GM10248 (cell line): ENCODE measurements at regions not wholly inside any gene's neighbourhood (a gene's known extent, or its start where the extent isn't known, plus 50 kb on each side); places are given as distances from the start of the nearest gene placed in this dataset.

Experiments used
- CTCF ChIA-PET: fragments of 300-600 bp; sonication (Branson Sonifier 250); formaldehyde crosslinking; extraction: SDS; loops from one replicate; lab custom pipeline; 2021; ENCODE audit warnings: antibody characterized with exemption; lab: Yijun Ruan, JAX
- POLR2A ChIA-PET: fragments of 350-650 bp; sonication (Branson Sonifier 250); formaldehyde crosslinking; extraction: SDS; loops from one replicate; lab custom pipeline; 2020; ENCODE audit warnings: antibody characterized with exemption; lab: Yijun Ruan, JAX
- DNase-seq: peaks from one replicate; pipeline ENCODE4 v3.0.0; 2012; ENCODE audit errors: extremely low spot score
- CTCF ChIP-seq: IDR thresholded peaks from 2 replicates; pipeline ENCODE4 v1.5.1; 2012; ENCODE audit warnings: mild to moderate bottlenecking, low read depth; ENCODE audit errors: extremely low read depth, missing control alignments, control extremely low read depth

GRCh38 chr21:37994211-37994610 lies 78.0 kb upstream of the KCNJ6 start:
- no peak for TF ChIP-seq CTCF

DNA sequence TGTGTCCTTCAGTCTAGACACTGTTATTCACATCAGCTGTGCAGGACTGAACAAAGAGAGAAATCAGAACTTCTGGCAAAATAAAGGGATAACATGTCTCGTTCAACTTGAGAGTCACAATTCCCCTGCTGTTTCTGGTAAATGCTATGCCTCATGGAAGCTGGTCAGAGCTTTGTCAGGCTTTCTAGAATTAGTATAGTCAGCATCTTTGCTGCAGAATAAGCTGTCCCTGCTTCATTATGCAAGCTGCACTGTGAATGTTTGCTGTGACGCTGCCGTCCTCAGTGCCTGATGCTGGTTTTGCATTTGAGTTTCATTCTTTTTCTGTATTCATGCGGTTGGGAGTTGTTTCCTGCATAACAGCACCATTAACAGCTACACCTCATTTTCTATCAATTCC lies 96.4 kb upstream of the KCNJ6 start:
- ChIA-PET CTCF (no interaction called here), POLR2A (no interaction called here)
- no peak for TF ChIP-seq CTCF
- DNase-seq: no peak

More at GRCh38 chr21:37994211-37994610, 78.0 kb upstream of the KCNJ6 start:
- DNase-seq: no peak
- POLR2A ChIA-PET: no interaction called here
- CTCF ChIA-PET: no interaction called here

DNA sequence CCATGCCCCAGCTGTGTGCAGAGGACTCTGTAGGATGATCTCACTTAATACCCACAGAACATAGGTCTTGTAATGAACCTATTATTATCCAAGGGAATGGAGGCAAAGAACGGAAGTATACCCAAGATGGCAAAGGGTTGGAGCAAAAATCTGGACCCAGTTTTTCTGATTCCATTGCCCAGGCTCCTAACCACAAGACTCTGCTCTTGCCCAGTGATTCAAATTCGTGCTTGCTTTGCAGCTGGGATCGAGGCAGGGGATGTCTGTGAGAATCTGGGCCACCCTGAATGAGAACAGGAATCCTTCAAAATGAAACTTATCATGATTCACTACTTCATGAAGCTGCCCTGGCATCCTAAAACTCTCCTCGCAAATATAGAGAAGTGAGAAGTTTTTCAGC lies 97.5 kb upstream of the KCNJ6 start:
- CTCF ChIA-PET: no interaction called here
- no peak for TF ChIP-seq CTCF
- POLR2A ChIA-PET: no interaction called here
- no peak for DNase-seq

GRCh38 chr21:38014298-38014697 lies 98.0 kb upstream of the KCNJ6 start:
- ChIA-PET POLR2A (no interaction called here), CTCF (no interaction called here)
- DNase-seq: no peak
- TF ChIP-seq CTCF: no peak

- POLR2A ChIA-PET: no interaction called here
- DNase-seq: no peak
- TF ChIP-seq CTCF: no peak
- CTCF ChIA-PET: no interaction called here
Observed at GRCh38 chr21:38027901-38028498, 111.7 kb upstream of the KCNJ6 start.

DNA sequence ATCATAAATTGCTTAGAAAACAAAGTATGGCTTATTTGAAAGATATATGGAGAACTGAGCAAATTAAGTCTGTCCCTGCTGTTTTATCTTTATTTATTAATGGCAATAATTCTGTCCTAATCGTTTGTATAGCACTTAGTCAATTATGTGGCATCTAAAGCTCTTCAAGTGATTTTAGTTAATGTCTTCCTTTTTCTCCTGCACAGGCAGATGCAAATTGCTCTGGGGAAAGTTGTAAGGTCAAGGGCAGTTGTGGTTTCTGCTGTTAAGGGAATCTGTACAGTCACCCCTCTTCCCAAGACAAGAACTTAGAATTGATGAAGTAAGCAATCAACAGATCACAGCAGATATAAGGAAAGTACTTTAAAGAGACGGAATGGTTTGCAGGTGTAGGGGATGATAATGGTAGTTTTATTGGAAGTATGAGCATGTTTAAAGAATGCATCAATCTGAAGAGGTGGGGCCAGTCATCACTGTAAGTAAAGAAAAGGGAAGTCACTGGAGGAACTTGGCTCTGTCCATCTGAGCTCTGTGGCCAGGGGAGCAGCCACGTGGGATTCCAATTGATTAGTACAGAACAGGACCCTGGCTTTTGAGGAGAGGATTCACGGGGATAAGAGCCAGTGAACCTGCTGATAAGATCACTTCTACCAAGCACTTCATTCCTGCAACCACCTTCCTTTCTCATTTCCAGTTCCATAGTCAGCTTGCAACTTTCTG lies 116.0 kb upstream of the KCNJ6 start:
- DNase-seq: no peak
- POLR2A ChIA-PET: no interaction called here
- no peak for TF ChIP-seq CTCF
- CTCF ChIA-PET: no interaction called here
